ENCODE measurements at regions not wholly inside any gene's neighbourhood (a gene's known extent, or its start where the extent isn't known, plus 50 kb on each side); places are given as distances from the start of the nearest gene placed in this dataset.

GRCh38 chr15:91609966-91610365 lies 243.5 kb upstream of the SLCO3A1 start:
- no peak for TF ChIP-seq ZBTB7A (IDR thresholded peaks at IDR 0.05; ENCODE audit: low read depth)
- no peak for TF ChIP-seq TCF12 (IDR thresholded peaks at IDR 0.05; ENCODE audit: low read depth)
- TF ChIP-seq YY1 (IDR thresholded peaks at IDR 0.05; ENCODE audit: low read depth), result no peak
- TF ChIP-seq TAF1 (IDR thresholded peaks at IDR 0.05; ENCODE audit: low read depth), result no peak
- no peak for TF ChIP-seq REST (IDR thresholded peaks at IDR 0.05; ENCODE audit: low read depth)
- no peak for TF ChIP-seq FOXM1 (IDR thresholded peaks at IDR 0.05; ENCODE audit: borderline replicate concordance, low read depth)
- no peak for TF ChIP-seq MAX (IDR thresholded peaks at IDR 0.05)
- TF ChIP-seq TEAD4 (IDR thresholded peaks at IDR 0.05), result no peak
- no peak for TF ChIP-seq EGR1 (IDR thresholded peaks at IDR 0.05)
- TF ChIP-seq USF1 (IDR thresholded peaks at IDR 0.05), result no peak
- no peak for TF ChIP-seq CREB1 (IDR thresholded peaks at IDR 0.05; ENCODE audit: low read depth)
- no peak for TF ChIP-seq CEBPB (IDR thresholded peaks at IDR 0.05)
- TF ChIP-seq RAD21 (IDR thresholded peaks at IDR 0.05; ENCODE audit: low read depth), result no peak

GRCh38 chr15:91611561-91612323 lies 241.8 kb upstream of the SLCO3A1 start:
- TF ChIP-seq CREB1 (IDR thresholded peaks at IDR 0.05; ENCODE audit: low read depth), result no peak
- TF ChIP-seq EGR1 (IDR thresholded peaks at IDR 0.05), result no peak
- TF ChIP-seq FOXM1 (IDR thresholded peaks at IDR 0.05; ENCODE audit: borderline replicate concordance, low read depth), result no peak
- no peak for TF ChIP-seq TAF1 (IDR thresholded peaks at IDR 0.05; ENCODE audit: low read depth)
- TF ChIP-seq NFIC (IDR thresholded peaks at IDR 0.05), result no peak
- no peak for TF ChIP-seq TCF12 (IDR thresholded peaks at IDR 0.05; ENCODE audit: low read depth)
- TF ChIP-seq ZBTB7A (IDR thresholded peaks at IDR 0.05; ENCODE audit: low read depth), result no peak
- no peak for TF ChIP-seq CEBPB (IDR thresholded peaks at IDR 0.05)

GRCh38 chr15:91620229-91620628 lies 233.3 kb upstream of the SLCO3A1 start:
- TF ChIP-seq RAD21 (IDR thresholded peaks at IDR 0.05; ENCODE audit: low read depth) (no peak), YY1 (IDR thresholded peaks at IDR 0.05; ENCODE audit: low read depth) (no peak), ZBTB7A (IDR thresholded peaks at IDR 0.05; ENCODE audit: low read depth) (no peak)

- TF ChIP-seq EP300 (IDR thresholded peaks at IDR 0.05; ENCODE audit: borderline replicate concordance) (no peak), REST (IDR thresholded peaks at IDR 0.05; ENCODE audit: low read depth) (no peak), RAD21 (IDR thresholded peaks at IDR 0.05; ENCODE audit: low read depth) (no peak)
These were observed 231.3 kb upstream of the SLCO3A1 start for GRCh38 chr15:91622235-91622634.

- TF ChIP-seq TCF12 (IDR thresholded peaks at IDR 0.05; ENCODE audit: low read depth) (no peak), MAX (IDR thresholded peaks at IDR 0.05) (no peak), USF1 (IDR thresholded peaks at IDR 0.05) (no peak), REST (IDR thresholded peaks at IDR 0.05; ENCODE audit: low read depth) (no peak), TEAD4 (IDR thresholded peaks at IDR 0.05) (no peak), FOXM1 (IDR thresholded peaks at IDR 0.05; ENCODE audit: borderline replicate concordance, low read depth) (no peak), EP300 (IDR thresholded peaks at IDR 0.05; ENCODE audit: borderline replicate concordance) (no peak), CREB1 (IDR thresholded peaks at IDR 0.05; ENCODE audit: low read depth) (no peak), EGR1 (IDR thresholded peaks at IDR 0.05) (no peak), CEBPB (IDR thresholded peaks at IDR 0.05) (no peak), NFIC (IDR thresholded peaks at IDR 0.05) (no peak), TAF1 (IDR thresholded peaks at IDR 0.05; ENCODE audit: low read depth) (no peak), YY1 (IDR thresholded peaks at IDR 0.05; ENCODE audit: low read depth) (no peak), ZBTB7A (IDR thresholded peaks at IDR 0.05; ENCODE audit: low read depth) (no peak)
These were observed 230.7 kb upstream of the SLCO3A1 start for GRCh38 chr15:91622711-91623342.
